ENCODE measurements at regions not wholly inside any gene's neighbourhood (a gene's known extent, or its start where the extent isn't known, plus 50 kb on each side); places are given as distances from the start of the nearest gene placed in this dataset.

- TF ChIP-seq CTCF (IDR thresholded peaks at IDR 0.05) (no peak), POLR2A (IDR thresholded peaks at IDR 0.05) (no peak)
These were observed 201.9 kb upstream of the DTNBP1 start for GRCh38 chr6:15864708-15865062.

Measured in ovary (tissue), 3 donors.